Loucy (cell line): ENCODE measurements at regions not wholly inside any gene's neighbourhood (a gene's known extent, or its start where the extent isn't known, plus 50 kb on each side); places are given as distances from the start of the nearest gene placed in this dataset.

Experiments
- H2AFZ ChIP-seq: fragments of 200-600 bp; sonication (generic); 2 replicates; pipeline ENCODE4 v1.6.0; 2016; ENCODE audit warnings: antibody characterized with exemption, mild to moderate bottlenecking, low read length, moderate library complexity
- H3F3A ChIP-seq: fragments of 200-600 bp; 2 replicates; pipeline ENCODE4 v1.6.0; 2016; ENCODE audit warnings: antibody characterized with exemption, low read depth, mild to moderate bottlenecking
- H3K27me3 ChIP-seq: fragments of 200-600 bp; sonication (generic); 2 replicates; pipeline ENCODE4 v1.6.1; 2014; ENCODE audit warnings: low read length, mild to moderate bottlenecking; ENCODE audit not compliant: insufficient read depth, poor library complexity, severe bottlenecking
- H3K36me3 ChIP-seq: fragments of 200-600 bp; sonication (generic); 2 replicates; pipeline ENCODE4 v1.6.1; 2016; ENCODE audit warnings: low read length; ENCODE audit not compliant: insufficient read depth
- H3K4me1 ChIP-seq: fragments of 200-600 bp; sonication (generic); 2 replicates; pipeline ENCODE4 v1.5.1; 2014; ENCODE audit warnings: low read length, mild to moderate bottlenecking; ENCODE audit not compliant: insufficient read depth, poor library complexity, severe bottlenecking
- H3K4me2 ChIP-seq: fragments of 200-600 bp; sonication (generic); 2 replicates; pipeline ENCODE4 v1.6.0; 2014; ENCODE audit warnings: antibody characterized with exemption, low read length, low read depth, mild to moderate bottlenecking; ENCODE audit not compliant: poor library complexity, severe bottlenecking
- H3K4me3 ChIP-seq: fragments of 200-600 bp; sonication (generic); 2 replicates; pipeline ENCODE4 v1.5.1; 2014; ENCODE audit warnings: low read length, mild to moderate bottlenecking, mixed read lengths; ENCODE audit not compliant: poor library complexity, severe bottlenecking
- H3K79me2 ChIP-seq: fragments of 200-600 bp; sonication (generic); 2 replicates; pipeline ENCODE4 v1.6.1; 2014; ENCODE audit warnings: low read length; ENCODE audit not compliant: insufficient read depth
- H3K9ac ChIP-seq: fragments of 200-600 bp; sonication (generic); 2 replicates; pipeline ENCODE4 v1.6.0; 2014; ENCODE audit warnings: mild to moderate bottlenecking, low read depth, low read length, moderate library complexity; ENCODE audit not compliant: poor library complexity, severe bottlenecking
- H3K9me2 ChIP-seq: fragments of 200-600 bp; sonication (generic); replicated peaks from 2 replicates; pipeline ENCODE4 v1.6.1; 2016; ENCODE audit warnings: low read depth, low read length, mixed read lengths
- H3K9me3 ChIP-seq: fragments of 200-600 bp; sonication (generic); 2 replicates; pipeline ENCODE4 v1.6.1; 2014; ENCODE audit warnings: mild to moderate bottlenecking, antibody characterized with exemption, low read length, low read depth; ENCODE audit not compliant: insufficient read depth
- H4K20me1 ChIP-seq: fragments of 200-600 bp; sonication (generic); 2 replicates; pipeline ENCODE4 v1.6.0; 2014; ENCODE audit warnings: antibody characterized with exemption, low read length, mild to moderate bottlenecking; ENCODE audit not compliant: insufficient read depth, poor library complexity, severe bottlenecking
- CTCF ChIP-seq: fragments of 200-600 bp; sonication (generic); conservative IDR thresholded peaks from 2 replicates; pipeline ENCODE4 v1.5.1; 2014; ENCODE audit warnings: mild to moderate bottlenecking, antibody characterized with exemption, low read length
- EZH2phosphoT487 ChIP-seq: fragments of 200-600 bp; IDR thresholded peaks from 2 replicates; pipeline ENCODE4 v1.6.1; 2018; ENCODE audit warnings: antibody characterized with exemption, mild to moderate bottlenecking, moderate library complexity, borderline replicate concordance

- Histone ChIP-seq H3K4me3 (no peak overlapping the region), H3K36me3 (no peaks in the 10 kb centered on the region), H3K4me2 (no peak overlapping the region), H4K20me1 (no peaks in the 10 kb centered on the region), H3K27me3 (no peaks in the 10 kb centered on the region), H3F3A (no peaks in the 10 kb centered on the region), H2AFZ (no peak overlapping the region), H3K9me3 (no peaks in the 10 kb centered on the region), H3K4me1 (no peaks in the 10 kb centered on the region), H3K9me2 (no peaks in the 10 kb centered on the region), H3K79me2 (no peaks in the 10 kb centered on the region), H3K9ac (no peak overlapping the region)
- TF ChIP-seq CTCF (no peak), EZH2phosphoT487 (no peak)
Observed at GRCh38 chr4:144799486-144799885, 153.5 kb downstream of the HHIP start.

GRCh38 chr4:144801731-144802130 is 155.8 kb downstream of the HHIP start:
- no peak overlapping the region for H2AFZ ChIP-seq
- no peak overlapping the region for H3K4me3 ChIP-seq
- no peaks in the 10 kb centered on the region for H3K79me2 ChIP-seq
- H3K27me3 ChIP-seq: no peaks in the 10 kb centered on the region
- no peaks in the 10 kb centered on the region for H4K20me1 ChIP-seq
- H3K4me2 ChIP-seq: no peak overlapping the region
- no peaks in the 10 kb centered on the region for H3K4me1 ChIP-seq
- H3K9me3 ChIP-seq: no peaks in the 10 kb centered on the region
- H3K9ac ChIP-seq: no peak overlapping the region
- H3F3A ChIP-seq: no peaks in the 10 kb centered on the region
- no peaks in the 10 kb centered on the region for H3K36me3 ChIP-seq
- H3K9me2 ChIP-seq: no peaks in the 10 kb centered on the region
- TF ChIP-seq EZH2phosphoT487 (no peak), CTCF (no peak)

- TF ChIP-seq EZH2phosphoT487: no peak
- no peak for TF ChIP-seq CTCF
- Histone ChIP-seq H3K27me3 (no peaks in the 10 kb centered on the region), H3K4me3 (no peak overlapping the region), H3K79me2 (no peaks in the 10 kb centered on the region), H3K36me3 (no peaks in the 10 kb centered on the region), H3K9me3 (peaks cover 14% of the 10 kb centered on the region), H2AFZ (no peak overlapping the region), H3K9me2 (no peaks in the 10 kb centered on the region), H3K9ac (no peak overlapping the region), H3F3A (no peaks in the 10 kb centered on the region), H3K4me1 (no peaks in the 10 kb centered on the region), H3K4me2 (no peak overlapping the region), H4K20me1 (no peaks in the 10 kb centered on the region)
Observed at GRCh38 chr4:144808034-144808433, 162.1 kb downstream of the HHIP start.
